Central memory CD4-positive, alpha-beta T cell (primary cell): ENCODE measurements at regions not wholly inside any gene's neighbourhood (a gene's known extent, or its start where the extent isn't known, plus 50 kb on each side); places are given as distances from the start of the nearest gene placed in this dataset.

Source experiments
- DNase-seq: peaks from one replicate; pipeline ENCODE4 v3.0.0; 2022

GRCh38 chr3:61311044-61311443 is 59.8 kb upstream of the FHIT start:
- DNase-seq: no peak

GRCh38 chr3:61315871-61316270 is 64.6 kb upstream of the FHIT start:
- no peak for DNase-seq

GRCh38 chr3:61323094-61323493 is 71.8 kb upstream of the FHIT start:
- DNase-seq: no peak

- DNase-seq: no peak
These were observed 80.8 kb upstream of the FHIT start for GRCh38 chr3:61331929-61332552.

- DNase-seq: no peak
These were observed 82.1 kb upstream of the FHIT start for GRCh38 chr3:61333192-61333961.

- DNase-seq: no peak
These were observed 83.5 kb upstream of the FHIT start for GRCh38 chr3:61334783-61335182.

GRCh38 chr3:61340931-61341461 is 89.7 kb upstream of the FHIT start:
- no peak for DNase-seq

- DNase-seq: no peak
These were observed 92.3 kb upstream of the FHIT start for GRCh38 chr3:61343543-61343942.

- DNase-seq: no peak
These were observed 93.8 kb upstream of the FHIT start for GRCh38 chr3:61345020-61345419.

- no peak for DNase-seq
These were observed 96.7 kb upstream of the FHIT start for GRCh38 chr3:61347981-61348380.

GRCh38 chr3:61349717-61350116 is 98.5 kb upstream of the FHIT start:
- no peak for DNase-seq

- DNase-seq: no peak
These were observed 99.6 kb upstream of the FHIT start for GRCh38 chr3:61350782-61351309.

- DNase-seq: no peak
These were observed 101.1 kb upstream of the FHIT start for GRCh38 chr3:61352306-61352705.

GRCh38 chr3:61353382-61353781 is 102.1 kb upstream of the FHIT start:
- no peak for DNase-seq

GRCh38 chr3:61354604-61355003 is 103.4 kb upstream of the FHIT start:
- DNase-seq: no peak

GRCh38 chr3:61356685-61357084 is 105.4 kb upstream of the FHIT start:
- no peak for DNase-seq

- no peak for DNase-seq
These were observed 106.7 kb upstream of the FHIT start for GRCh38 chr3:61357902-61358301.

GRCh38 chr3:61358364-61358763 is 107.1 kb upstream of the FHIT start:
- DNase-seq: no peak

GRCh38 chr3:61360297-61360965 is 109.2 kb upstream of the FHIT start:
- DNase-seq: no peak

GRCh38 chr3:61369678-61370077 is 118.4 kb upstream of the FHIT start:
- no peak for DNase-seq

GRCh38 chr3:61371123-61371522 is 119.9 kb upstream of the FHIT start:
- DNase-seq: no peak

- DNase-seq: no peak
These were observed 121.5 kb upstream of the FHIT start for GRCh38 chr3:61372723-61373122.

GRCh38 chr3:61378311-61378710 is 127.1 kb upstream of the FHIT start:
- DNase-seq: no peak
